Spleen (tissue), 7 donors: ENCODE measurements at regions not wholly inside any gene's neighbourhood (a gene's known extent, or its start where the extent isn't known, plus 50 kb on each side); places are given as distances from the start of the nearest gene placed in this dataset.

ENCODE experiments used
- POLR2AphosphoS5 ChIP-seq, 3 donors: sonication (generic); formaldehyde crosslinking; IDR thresholded peaks; one replicate each; pipeline ENCODE4 v1.5.1; 2017; ENCODE audit warnings: antibody characterized with exemption in 3 of 3
- TF ChIP-seq, protein P1 (sequence below), 11 experiments: fragments of 200-600 bp in 7 of 11; fragments of 450-650 bp in 4 of 11; sonication (generic) in 4 of 11; IDR thresholded peaks in 8 of 11; conservative IDR thresholded peaks in 3 of 11; 1 replicate in 7 of 11; 2 replicates in 4 of 11; pipeline versions ENCODE4 v1.4.0 to v1.8.0; 2016 to 2021; ENCODE audit warnings: antibody characterized with exemption in 11 of 11, inconsistent platforms in 4 of 11, mild to moderate bottlenecking in 1 of 11
- donor health status: DM: no; HTN: no; CAD: no; lungs with moderate emphysema.
- donor health status: DM: no; HTN: no; CAD: no.
- donor health status: DM: no; HTN: no; CAD: no.

DNA sequence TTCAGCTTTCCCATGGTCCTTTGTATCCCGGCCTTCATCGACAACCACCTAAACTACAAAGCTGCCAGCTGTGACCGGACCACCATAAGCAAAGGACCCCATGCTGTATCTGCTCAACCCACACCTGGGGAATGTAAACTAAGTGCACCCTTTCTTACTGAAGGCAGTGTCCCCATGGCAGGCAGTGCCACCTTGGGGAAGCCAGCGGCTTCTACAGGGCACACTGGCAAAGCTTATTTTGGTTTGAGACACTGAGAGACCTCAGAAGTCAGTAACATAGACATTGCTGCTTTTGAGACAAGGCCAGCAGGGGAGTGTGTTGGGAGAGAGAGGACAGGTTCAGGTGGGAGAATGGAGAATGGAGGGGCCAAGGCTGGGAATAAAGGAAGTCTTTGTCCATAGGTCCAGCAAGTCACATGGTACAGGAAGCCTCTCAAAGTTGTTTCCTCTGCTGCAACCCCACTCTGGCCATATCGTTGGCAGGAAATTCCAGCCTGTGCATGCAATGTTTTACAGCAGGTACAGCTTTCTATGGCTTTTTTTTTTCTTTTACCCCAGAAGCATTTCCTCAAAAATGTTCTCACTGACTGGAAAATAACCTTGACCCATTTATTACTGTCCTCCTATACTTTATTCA lies 85.9 kb upstream of the NPVF start:
- TF ChIP-seq, protein P1, sequence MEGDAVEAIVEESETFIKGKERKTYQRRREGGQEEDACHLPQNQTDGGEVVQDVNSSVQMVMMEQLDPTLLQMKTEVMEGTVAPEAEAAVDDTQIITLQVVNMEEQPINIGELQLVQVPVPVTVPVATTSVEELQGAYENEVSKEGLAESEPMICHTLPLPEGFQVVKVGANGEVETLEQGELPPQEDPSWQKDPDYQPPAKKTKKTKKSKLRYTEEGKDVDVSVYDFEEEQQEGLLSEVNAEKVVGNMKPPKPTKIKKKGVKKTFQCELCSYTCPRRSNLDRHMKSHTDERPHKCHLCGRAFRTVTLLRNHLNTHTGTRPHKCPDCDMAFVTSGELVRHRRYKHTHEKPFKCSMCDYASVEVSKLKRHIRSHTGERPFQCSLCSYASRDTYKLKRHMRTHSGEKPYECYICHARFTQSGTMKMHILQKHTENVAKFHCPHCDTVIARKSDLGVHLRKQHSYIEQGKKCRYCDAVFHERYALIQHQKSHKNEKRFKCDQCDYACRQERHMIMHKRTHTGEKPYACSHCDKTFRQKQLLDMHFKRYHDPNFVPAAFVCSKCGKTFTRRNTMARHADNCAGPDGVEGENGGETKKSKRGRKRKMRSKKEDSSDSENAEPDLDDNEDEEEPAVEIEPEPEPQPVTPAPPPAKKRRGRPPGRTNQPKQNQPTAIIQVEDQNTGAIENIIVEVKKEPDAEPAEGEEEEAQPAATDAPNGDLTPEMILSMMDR (IDR thresholded peaks at IDR 0.05 in 8 of 11, conservative IDR thresholded peaks at IDR 0.05 in 3 of 11), result no peak
- no peak for TF ChIP-seq POLR2AphosphoS5 (IDR thresholded peaks at IDR 0.05)
